ENCODE measurements at regions not wholly inside any gene's neighbourhood (a gene's known extent, or its start where the extent isn't known, plus 50 kb on each side); places are given as distances from the start of the nearest gene placed in this dataset.

- TF ChIP-seq CTCF (IDR thresholded peaks at IDR 0.05) (no peak), USF2 (IDR thresholded peaks at IDR 0.05) (no peak), HMGXB4 (CRISPR knock-in tag; IDR thresholded peaks at IDR 0.05; ENCODE audit: borderline replicate concordance) (no peak), POLR2A (IDR thresholded peaks at IDR 0.05; ENCODE audit: low read length) (no peak), MYC (IDR thresholded peaks at IDR 0.05; ENCODE audit: borderline replicate concordance, low read length) (no peak), RAD21 (conservative IDR thresholded peaks at IDR 0.05 in 1 of 2, IDR thresholded peaks at IDR 0.05 in 1 of 2) (no peak), JUNB (IDR thresholded peaks at IDR 0.05) (no peak), RARB (CRISPR knock-in tag; IDR thresholded peaks at IDR 0.05) (no peak), MAFK (IDR thresholded peaks at IDR 0.05; ENCODE audit: partially characterized antibody) (no peak), EP300 (IDR thresholded peaks at IDR 0.05) (no peak), SMC3 (IDR thresholded peaks at IDR 0.05) (no peak), REST (IDR thresholded peaks at IDR 0.05) (no peak), NPAS2 (CRISPR knock-in tag; IDR thresholded peaks at IDR 0.05; ENCODE audit: borderline replicate concordance) (no peak)
These were observed 737.2 kb upstream of the ZNF608 start for GRCh38 chr5:125483609-125484008.
